DND-41 (cell line): ENCODE measurements at regions not wholly inside any gene's neighbourhood (a gene's known extent, or its start where the extent isn't known, plus 50 kb on each side); places are given as distances from the start of the nearest gene placed in this dataset.

ENCODE experiments used
- ATAC-seq: fragments of 200-7000 bp; cut with Tn5 transposase; 3 replicates; pipeline ENCODE4 v1.9.1; 2021; ENCODE audit warnings: low read depth; ENCODE audit not compliant: insufficient read depth
- DNase-seq: peaks from one replicate; pipeline ENCODE4 v3.0.0-alpha.2; 2020
- H2AFZ ChIP-seq: 2 replicates; pipeline ENCODE4 v1.6.0; 2012; ENCODE audit warnings: low read depth, low read length
- H3K27ac ChIP-seq: 2 replicates; pipeline ENCODE4 v1.5.1; 2012; ENCODE audit warnings: low read length, inconsistent platforms
- H3K27me3 ChIP-seq: fragments of 200-600 bp; sonication (generic); 2 replicates; pipeline ENCODE4 v1.6.0; 2012; ENCODE audit warnings: low read length, mild to moderate bottlenecking, inconsistent platforms; ENCODE audit not compliant: insufficient read depth, poor library complexity
- H3K36me3 ChIP-seq: 2 replicates; pipeline ENCODE4 v1.5.1; 2012; ENCODE audit warnings: low read length, inconsistent platforms; ENCODE audit not compliant: insufficient read depth
- H3K4me1 ChIP-seq: 2 replicates; pipeline ENCODE4 v1.5.1; 2012; ENCODE audit warnings: mild to moderate bottlenecking, low read length; ENCODE audit not compliant: insufficient read depth
- H3K4me2 ChIP-seq: 2 replicates; pipeline ENCODE4 v1.6.0; 2012; ENCODE audit warnings: mild to moderate bottlenecking, moderate library complexity, low read length, inconsistent platforms; ENCODE audit not compliant: insufficient read depth
- H3K4me3 ChIP-seq, 2 experiments: fragments of 200-600 bp in 1 of 2; shearing (Covaris generic) in 1 of 2; 2 replicates each; pipeline ENCODE4 v1.5.1; 2012 to 2016; ENCODE audit warnings: inconsistent platforms in 2 of 2, low read length in 2 of 2, mild to moderate bottlenecking in 2 of 2, low read depth in 1 of 2, moderate library complexity in 1 of 2
- H3K79me2 ChIP-seq: 2 replicates; pipeline ENCODE4 v1.6.0; 2012; ENCODE audit warnings: low read length, inconsistent platforms; ENCODE audit not compliant: insufficient read depth
- H3K9ac ChIP-seq: 2 replicates; pipeline ENCODE4 v1.6.0; 2012; ENCODE audit warnings: low read depth, mild to moderate bottlenecking, inconsistent platforms, low read length, moderate library complexity
- H3K9me3 ChIP-seq: 2 replicates; pipeline ENCODE4 v1.5.1; 2012; ENCODE audit warnings: low read length, moderate library complexity, mild to moderate bottlenecking, inconsistent platforms; ENCODE audit not compliant: insufficient read depth, severe bottlenecking
- H4K20me1 ChIP-seq: 2 replicates; pipeline ENCODE4 v1.6.0; 2012; ENCODE audit warnings: low read length; ENCODE audit not compliant: insufficient read depth
- EZH2 ChIP-seq: IDR thresholded peaks from 3 replicates; pipeline ENCODE4 v1.6.1; 2012; ENCODE audit warnings: borderline replicate concordance, low read depth, mild to moderate bottlenecking, moderate library complexity, low read length, inconsistent platforms; ENCODE audit not compliant: severe bottlenecking
- TF ChIP-seq, protein P1 (sequence below): IDR thresholded peaks from 2 replicates; pipeline ENCODE4 v1.5.1; 2012; ENCODE audit warnings: borderline replicate concordance, low read length, moderate library complexity, mild to moderate bottlenecking; ENCODE audit not compliant: poor library complexity, severe bottlenecking; ENCODE audit errors: extremely low read depth

DNA sequence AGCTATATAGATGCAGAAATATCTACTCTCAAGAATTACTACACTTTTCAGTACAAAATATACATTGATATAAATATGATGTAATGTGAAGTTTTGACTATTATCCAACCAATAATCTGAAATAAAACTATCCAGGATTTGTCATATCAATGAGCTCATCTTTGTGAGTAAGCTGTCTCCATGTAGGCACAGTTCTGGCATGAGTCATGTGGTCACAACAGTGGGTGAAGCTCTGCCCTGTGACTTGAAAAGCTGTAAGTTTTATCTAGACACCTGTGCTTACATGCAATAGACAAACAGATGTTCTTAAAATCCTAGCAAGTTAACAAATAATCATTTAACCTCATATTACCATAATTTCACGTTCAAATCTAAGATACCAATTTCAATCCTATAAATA lies 192.7 kb downstream of the GABRG1 start:
- Histone ChIP-seq H3K9me3 (no peaks in the 10 kb centered on the region), H3K36me3 (no peaks in the 10 kb centered on the region), H3K4me1 (no peaks in the 10 kb centered on the region), H3K79me2 (no peaks in the 10 kb centered on the region), H2AFZ (no peak overlapping the region), H3K4me2 (no peak overlapping the region), H3K27ac (no peak overlapping the region), H3K27me3 (no peaks in the 10 kb centered on the region), H3K9ac (no peak overlapping the region), H4K20me1 (no peaks in the 10 kb centered on the region), H3K4me3 (no peak overlapping the region)
- DNase-seq (no peak), ATAC-seq (no peak)
- TF ChIP-seq, protein P1, sequence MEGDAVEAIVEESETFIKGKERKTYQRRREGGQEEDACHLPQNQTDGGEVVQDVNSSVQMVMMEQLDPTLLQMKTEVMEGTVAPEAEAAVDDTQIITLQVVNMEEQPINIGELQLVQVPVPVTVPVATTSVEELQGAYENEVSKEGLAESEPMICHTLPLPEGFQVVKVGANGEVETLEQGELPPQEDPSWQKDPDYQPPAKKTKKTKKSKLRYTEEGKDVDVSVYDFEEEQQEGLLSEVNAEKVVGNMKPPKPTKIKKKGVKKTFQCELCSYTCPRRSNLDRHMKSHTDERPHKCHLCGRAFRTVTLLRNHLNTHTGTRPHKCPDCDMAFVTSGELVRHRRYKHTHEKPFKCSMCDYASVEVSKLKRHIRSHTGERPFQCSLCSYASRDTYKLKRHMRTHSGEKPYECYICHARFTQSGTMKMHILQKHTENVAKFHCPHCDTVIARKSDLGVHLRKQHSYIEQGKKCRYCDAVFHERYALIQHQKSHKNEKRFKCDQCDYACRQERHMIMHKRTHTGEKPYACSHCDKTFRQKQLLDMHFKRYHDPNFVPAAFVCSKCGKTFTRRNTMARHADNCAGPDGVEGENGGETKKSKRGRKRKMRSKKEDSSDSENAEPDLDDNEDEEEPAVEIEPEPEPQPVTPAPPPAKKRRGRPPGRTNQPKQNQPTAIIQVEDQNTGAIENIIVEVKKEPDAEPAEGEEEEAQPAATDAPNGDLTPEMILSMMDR, result no peak
- TF ChIP-seq EZH2, result no peak

GRCh38 chr4:45927641-45928040 lies 196.2 kb downstream of the GABRG1 start:
- ATAC-seq (no peak), DNase-seq (no peak)
- Histone ChIP-seq H3K9me3 (no peaks in the 10 kb centered on the region), H3K36me3 (no peaks in the 10 kb centered on the region), H3K27ac (no peak overlapping the region), H3K4me2 (no peak overlapping the region), H3K27me3 (no peaks in the 10 kb centered on the region), H3K79me2 (no peaks in the 10 kb centered on the region), H2AFZ (no peak overlapping the region), H3K4me1 (no peaks in the 10 kb centered on the region), H4K20me1 (no peaks in the 10 kb centered on the region), H3K9ac (no peak overlapping the region), H3K4me3 (no peak overlapping the region)
- no peak for TF ChIP-seq EZH2
- TF ChIP-seq, protein P1, result no peak

DNA sequence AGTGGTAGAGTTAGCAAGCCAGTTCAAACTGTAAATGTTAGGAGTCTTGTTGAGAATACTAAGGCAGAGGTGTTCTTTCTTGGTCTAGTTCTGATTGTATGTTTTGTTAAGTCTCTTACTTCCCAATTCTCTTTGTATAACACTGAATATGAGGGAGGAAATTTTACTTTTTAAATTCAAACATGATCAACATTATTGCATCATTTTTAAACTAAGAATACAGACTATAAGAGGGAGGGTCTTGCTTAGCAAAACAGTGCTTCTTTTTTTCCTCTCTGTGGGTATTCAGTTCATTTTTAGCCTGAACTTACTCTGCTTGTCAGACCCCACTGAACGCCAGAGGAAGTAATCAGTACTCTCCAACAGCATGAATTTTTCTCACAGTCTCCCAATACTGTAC lies 198.0 kb downstream of the GABRG1 start:
- ATAC-seq (no peak), DNase-seq (no peak)
- H3K4me1 ChIP-seq, result no peaks in the 10 kb centered on the region
- H3K4me3 ChIP-seq, result no peak overlapping the region
- no peak for TF ChIP-seq EZH2
- TF ChIP-seq, protein P1, result no peak
- no peak overlapping the region for H3K9ac ChIP-seq
- H3K27me3 ChIP-seq, result no peaks in the 10 kb centered on the region
- H3K4me2 ChIP-seq, result no peak overlapping the region
- no peaks in the 10 kb centered on the region for H3K36me3 ChIP-seq
- H3K27ac ChIP-seq, result no peak overlapping the region
- no peak overlapping the region for H2AFZ ChIP-seq
- H4K20me1 ChIP-seq, result no peaks in the 10 kb centered on the region
- H3K9me3 ChIP-seq, result no peaks in the 10 kb centered on the region
- no peaks in the 10 kb centered on the region for H3K79me2 ChIP-seq

GRCh38 chr4:45920861-45921260 lies 203.0 kb downstream of the GABRG1 start:
- TF ChIP-seq, protein P1, result no peak
- TF ChIP-seq EZH2, result no peak
- H3K27ac ChIP-seq, result no peak overlapping the region
- H3K36me3 ChIP-seq, result no peaks in the 10 kb centered on the region
- DNase-seq (no peak), ATAC-seq (no peak)
- no peaks in the 10 kb centered on the region for H4K20me1 ChIP-seq
- H3K79me2 ChIP-seq, result no peaks in the 10 kb centered on the region
- no peak overlapping the region for H3K9ac ChIP-seq
- no peaks in the 10 kb centered on the region for H3K4me1 ChIP-seq
- H3K9me3 ChIP-seq, result no peaks in the 10 kb centered on the region
- H3K4me2 ChIP-seq, result no peak overlapping the region
- no peaks in the 10 kb centered on the region for H3K27me3 ChIP-seq
- H3K4me3 ChIP-seq, result no peak overlapping the region
- H2AFZ ChIP-seq, result no peak overlapping the region
